GM21786 (cell line): ENCODE measurements at regions not wholly inside any gene's neighbourhood (a gene's known extent, or its start where the extent isn't known, plus 50 kb on each side); places are given as distances from the start of the nearest gene placed in this dataset.

Source experiments
- ATAC-seq: cut with Tn5 transposase; IDR thresholded peaks from one replicate; pipeline ENCODE4 v1.9.1; 2021; ENCODE audit not compliant: unreplicated experiment

DNA sequence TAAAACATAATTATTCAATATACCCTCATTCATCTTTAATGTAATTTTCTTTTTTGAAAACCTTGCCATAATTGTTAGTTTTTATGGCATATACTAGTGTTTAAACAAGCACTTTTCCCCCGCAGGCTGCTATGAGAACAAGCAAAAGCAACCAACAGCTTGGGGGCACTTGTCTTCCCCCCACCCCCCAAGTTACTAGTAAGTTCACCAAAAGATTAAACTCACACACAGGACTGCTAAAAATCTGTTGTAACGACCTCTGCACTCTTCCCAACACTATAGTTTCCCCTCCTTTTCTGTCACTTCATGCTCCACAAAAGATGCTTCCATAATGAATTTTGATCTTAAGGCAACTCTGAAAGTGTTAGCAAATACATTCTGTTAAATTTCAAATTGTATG lies 474.9 kb upstream of the SOX5 start:
- no peak for ATAC-seq

DNA sequence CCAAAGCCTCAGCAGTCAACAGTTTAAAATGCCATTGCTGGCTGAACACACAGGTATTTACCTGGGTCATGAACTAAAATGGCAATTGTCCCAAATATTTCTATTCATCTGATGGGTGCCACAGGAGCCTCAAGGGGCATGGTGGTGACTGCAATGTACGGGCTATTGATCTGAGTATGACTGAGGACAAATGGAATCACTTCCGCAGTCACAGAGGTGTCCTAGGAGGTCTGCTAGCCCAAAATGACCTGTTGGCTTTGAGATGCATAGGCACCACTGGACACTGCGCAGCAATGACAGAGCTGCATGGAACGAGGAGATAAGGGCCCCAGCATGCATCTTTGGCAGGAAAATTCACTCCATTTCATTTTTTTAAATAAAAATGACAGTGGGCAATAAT lies 474.1 kb upstream of the SOX5 start:
- no peak for ATAC-seq

DNA sequence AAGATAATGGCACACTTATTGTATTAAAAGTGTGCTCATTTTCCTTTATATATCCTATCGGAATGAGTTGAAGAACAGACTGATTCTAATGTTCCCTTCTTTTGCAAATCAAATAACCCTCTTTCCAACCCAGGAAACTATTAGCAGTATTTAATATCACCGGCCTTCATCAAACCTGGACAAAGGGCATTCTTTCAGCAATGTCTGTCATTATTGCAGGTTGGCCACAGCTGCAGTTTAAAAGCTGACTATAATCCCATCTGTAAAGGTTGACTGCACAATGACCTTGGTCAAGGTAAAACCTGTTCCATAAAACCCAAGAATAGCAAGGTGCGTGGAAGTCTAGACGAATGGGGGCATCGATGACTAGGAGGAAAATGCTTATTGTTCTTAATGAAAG lies 472.3 kb upstream of the SOX5 start:
- no peak for ATAC-seq

DNA sequence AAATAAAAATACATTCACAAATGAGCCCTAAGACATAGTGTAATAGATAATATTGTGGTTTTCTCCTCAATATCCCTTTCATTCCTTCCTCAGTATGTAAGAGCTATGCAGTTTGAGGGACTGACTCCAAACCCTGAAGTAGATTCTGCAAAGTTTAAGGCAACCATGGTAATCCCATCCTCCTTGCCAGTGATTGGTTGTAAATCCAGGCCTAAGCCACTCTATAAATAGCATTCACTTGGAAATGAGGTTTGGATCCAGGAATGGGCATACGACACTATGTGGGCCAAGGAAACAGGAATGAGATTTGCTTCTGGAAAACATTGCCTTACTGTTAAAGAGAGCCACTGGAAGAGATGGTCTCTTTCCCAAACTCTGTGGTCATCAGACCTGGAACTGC lies 468.7 kb upstream of the SOX5 start:
- ATAC-seq: no peak

DNA sequence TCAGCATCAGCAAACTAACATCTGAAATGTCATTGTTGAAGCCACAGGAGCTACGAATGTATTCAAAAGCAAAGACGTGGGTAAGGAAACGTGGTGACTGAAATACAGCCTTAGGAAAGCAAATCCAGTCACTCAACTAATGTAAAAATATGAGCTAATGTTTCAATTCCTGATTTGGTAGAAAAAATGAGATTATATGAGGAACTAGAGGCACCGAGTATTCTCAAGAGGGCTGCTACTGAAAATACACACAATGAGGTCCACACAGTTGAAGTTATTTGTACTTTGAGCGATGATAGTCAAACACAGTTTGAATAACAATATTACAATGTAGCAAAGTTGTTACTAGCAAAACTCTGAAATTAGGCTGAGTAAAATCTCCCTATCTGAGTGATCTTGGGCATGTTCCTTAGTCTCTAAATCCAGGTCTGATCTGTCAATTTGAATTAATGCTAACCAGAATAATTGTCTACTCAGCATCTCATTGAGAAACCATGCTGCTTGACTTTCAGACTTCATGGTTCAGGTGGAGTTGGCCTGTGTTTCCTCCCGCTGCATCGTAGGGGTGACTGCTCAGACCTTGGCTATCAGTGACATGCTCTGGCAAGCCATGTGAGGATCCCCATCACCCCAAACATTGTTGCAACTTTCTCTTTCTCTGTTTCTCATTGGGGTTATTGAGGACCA lies 467.1 kb upstream of the SOX5 start:
- ATAC-seq: no peak

DNA sequence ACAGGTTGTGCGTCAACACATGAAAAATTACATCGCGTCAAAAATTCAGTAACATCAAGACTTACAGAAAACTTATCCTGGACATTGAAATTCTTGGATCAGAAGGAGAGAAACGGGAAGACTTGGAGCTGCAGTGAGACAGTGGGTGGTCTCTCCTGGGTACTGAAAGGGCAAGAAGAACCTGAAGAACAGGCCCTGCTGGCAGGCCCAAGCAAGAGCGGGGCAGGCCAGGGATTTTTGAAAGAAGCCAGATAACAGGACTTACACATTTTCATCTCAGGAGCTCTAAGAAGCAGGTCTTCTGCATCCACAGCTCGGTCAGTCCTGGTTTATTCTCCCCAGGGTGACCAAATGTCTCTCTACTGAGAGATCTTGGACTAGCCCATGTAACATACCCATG lies 466.5 kb upstream of the SOX5 start:
- no peak for ATAC-seq

DNA sequence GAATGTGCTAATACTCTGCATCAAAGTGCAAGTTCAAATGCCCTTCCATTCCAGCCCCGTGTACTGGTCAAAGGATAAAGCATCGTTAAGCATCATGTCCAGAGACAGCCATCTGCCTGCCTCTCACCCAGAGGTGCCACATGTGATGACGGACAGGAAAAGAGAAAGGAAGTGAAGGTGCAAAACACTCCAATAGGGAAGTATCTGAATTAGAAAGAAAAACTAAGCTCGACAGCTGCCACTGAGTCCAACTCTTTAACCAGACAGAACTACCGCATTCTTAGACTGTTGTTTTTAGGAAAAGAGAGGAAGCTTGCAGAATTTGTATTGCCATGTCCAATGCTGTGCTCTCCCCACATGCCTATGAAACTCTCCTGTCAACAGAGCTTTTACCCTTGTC lies 465.0 kb upstream of the SOX5 start:
- ATAC-seq: no peak

DNA sequence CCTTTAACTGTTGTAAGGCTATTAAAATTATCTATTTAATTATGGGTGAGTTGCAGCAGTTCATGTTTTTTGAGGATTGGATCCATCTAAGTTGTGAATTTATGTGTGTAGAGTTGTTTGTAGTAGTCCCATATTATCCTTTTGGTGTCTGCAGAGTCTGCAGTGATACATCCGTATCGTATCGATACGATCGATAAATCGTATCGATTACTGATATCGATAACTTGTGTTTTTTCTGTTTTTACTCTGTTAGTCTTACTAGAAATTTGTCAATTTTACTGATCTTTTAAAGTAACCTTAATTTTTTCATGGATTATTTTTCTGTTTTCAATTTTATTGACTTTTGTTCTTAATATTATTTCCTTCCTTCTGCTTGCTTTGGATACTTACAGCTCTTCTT lies 462.5 kb upstream of the SOX5 start:
- no peak for ATAC-seq

DNA sequence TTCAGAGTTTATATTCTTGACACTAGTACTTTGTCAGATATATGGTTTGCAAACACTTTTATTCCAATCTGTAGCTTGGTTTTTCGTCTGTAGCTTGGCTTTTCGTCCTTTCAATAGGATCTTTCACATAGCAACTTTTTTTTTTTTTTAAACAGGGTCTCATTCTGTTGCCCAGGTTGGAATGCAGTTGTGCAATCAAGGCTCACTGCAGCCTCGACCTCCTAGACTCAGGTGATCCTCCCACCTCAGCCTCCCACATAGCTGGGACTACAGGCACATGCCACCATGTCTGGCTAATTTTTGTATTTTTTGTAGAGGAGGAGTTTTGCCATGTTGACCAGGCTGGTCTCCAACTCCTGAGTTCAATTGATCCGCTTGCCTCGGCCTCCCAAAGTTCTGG lies 460.4 kb upstream of the SOX5 start:
- ATAC-seq: no peak

DNA sequence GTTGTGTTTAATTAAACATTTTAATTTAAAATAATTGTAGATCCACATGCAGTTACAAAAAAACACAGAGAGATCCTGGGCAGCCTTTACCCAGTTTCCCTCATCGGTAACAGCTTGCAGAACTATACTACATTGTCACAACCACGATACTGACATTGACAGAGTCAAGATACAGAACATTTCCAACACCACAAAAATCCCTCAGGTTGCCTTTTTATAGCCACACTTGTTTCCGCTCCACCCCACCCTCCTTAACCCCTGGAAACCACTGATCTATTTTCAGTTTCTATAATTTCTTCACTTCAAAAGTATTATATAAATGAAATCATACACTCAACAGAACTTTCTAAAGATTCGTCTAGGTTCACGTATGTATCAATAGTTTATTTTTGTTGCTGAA lies 458.8 kb upstream of the SOX5 start:
- ATAC-seq: no peak

DNA sequence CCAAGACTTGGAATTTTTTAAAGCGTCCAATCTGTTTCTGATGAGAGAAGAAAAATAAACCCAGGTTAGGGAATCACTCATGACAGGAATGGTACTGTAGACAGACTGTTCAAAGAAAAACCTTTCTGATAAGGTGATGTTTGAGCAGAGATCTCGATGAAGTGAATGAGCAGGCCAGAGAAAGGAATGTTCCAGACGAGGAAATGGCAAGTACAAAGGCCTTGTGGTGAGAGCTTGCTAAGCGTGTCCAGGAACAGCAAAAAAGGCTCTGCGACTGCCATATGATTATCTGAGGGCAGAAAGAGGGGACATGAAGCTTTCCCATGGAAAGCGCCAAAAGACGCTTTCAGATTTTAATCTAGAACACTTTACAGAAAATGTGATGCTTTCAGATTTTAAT lies 458.4 kb upstream of the SOX5 start:
- ATAC-seq: no peak

DNA sequence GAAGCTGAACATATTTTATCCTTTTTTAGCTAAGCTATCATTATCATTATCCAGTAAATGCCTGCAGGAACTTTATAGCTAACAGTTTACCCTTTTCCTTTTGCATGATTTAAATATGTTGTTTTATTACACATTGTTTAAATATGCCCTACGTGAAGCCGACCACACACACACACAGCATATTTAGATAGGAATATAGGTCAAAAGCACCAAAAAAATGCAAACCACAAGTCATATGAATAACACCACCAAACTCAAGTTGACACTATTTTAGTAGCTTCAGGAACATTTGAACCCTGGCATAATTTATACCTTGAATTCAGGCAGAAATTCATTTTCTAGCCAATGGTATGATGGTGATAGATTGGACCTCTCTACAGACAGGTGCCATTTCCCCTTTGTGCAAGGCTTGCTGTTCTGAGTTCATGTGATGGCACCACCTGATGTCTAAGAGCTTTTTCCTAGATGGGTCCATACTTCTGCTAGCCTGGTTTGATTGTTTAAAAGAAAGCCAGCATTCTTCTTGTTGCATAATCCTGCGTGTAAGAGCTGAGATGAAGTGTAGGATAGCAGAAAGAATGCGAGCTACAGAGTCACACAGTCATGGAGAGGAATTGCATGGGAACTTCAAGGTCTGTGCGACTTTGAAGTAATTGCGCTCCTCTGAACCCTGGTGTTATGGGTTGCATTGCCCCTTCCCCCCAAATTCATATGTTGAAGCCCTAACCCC lies 454.8 kb upstream of the SOX5 start:
- ATAC-seq: no peak

DNA sequence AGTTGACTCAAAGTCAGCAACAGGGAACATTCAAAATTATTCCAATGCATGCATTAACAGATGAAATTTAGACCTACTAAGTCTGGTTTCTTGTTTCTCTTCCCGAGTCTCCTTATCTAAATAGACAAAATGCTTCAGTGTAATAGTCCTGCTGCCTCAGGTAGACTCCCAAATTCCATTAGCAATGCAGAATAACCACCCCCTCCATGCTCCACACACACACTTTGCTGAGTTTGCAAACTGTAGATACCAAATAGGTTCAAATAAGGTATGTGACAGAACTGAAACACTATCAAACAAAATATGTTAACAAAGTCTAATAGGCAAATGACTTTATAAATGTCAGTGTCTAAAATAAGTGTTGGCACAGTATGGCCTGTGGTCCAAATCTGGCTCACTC lies 451.1 kb upstream of the SOX5 start:
- ATAC-seq: no peak

DNA sequence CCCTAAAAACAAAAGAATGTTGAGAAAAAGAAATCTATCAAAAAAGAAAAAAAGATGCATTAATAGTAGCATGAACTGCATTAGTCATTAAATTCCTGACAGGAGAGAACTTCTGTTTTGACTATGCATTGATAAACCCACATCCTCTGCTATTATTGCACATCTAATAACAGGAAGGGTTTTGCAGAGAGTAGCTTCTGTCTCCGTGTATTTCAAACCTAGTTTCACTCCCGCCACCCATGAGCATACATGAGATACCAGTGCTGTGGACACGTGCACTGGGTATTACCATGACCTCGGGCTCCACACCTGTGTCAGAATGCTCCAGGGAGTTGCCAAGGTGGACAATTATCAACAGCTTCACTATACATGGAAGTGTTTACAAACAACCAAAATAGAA lies 449.1 kb upstream of the SOX5 start:
- ATAC-seq: no peak

DNA sequence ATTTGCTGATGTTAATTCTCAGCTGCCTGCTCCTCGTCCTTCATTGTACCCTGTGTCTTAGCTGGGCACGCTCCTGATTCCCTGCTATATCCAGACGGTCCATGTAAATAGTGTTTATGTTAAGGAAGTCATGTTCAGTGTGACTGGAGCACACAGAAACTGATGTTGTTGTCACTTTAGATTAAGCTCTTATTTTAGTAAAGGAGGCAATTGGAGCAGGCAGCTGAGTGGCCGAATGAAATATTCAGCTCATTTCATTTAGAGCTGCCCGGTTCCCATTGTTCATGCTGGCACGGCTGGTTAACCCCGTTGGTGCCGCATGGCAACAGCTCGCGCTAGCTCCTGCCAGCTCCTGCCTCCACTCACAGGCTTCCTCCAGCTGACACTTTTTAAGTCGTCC lies 446.8 kb upstream of the SOX5 start:
- no peak for ATAC-seq

DNA sequence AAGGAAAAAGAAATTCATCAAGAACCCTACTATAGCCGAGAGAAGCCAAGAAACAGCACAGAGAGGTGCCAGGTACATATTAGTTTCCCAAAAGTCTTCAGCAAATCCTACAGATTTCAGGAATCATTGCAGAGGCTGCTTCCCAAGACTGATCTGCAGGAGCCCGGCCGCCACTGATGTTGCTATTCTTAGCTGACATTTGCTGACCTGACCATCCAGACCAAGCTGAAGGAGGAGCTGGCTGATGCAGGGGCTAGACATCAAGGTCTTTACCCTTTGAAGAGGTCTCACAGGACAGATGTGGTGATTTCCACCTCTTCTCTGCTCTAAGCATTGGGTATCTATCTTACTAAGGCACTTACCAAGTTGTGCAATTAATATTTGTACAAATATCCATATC lies 444.8 kb upstream of the SOX5 start:
- ATAC-seq: no peak

DNA sequence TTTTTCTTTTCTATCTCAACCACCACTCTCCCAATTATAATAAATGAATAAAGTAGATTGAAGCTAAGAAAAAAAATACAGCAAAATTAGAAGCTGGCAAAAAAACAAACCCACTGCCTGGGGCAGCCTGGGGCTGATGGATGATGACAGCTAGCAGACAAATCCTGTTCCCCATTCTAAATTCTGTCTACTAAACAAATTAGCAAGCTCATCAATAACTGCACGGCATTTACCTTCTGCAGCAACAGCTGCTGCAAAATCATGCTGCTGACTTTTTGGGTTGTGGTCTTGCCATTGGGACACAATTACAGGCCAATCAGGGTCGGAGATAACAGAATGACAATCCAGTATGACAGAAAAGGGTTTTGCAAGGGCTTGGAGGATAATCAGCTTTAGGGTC lies 443.6 kb upstream of the SOX5 start:
- ATAC-seq: no peak

DNA sequence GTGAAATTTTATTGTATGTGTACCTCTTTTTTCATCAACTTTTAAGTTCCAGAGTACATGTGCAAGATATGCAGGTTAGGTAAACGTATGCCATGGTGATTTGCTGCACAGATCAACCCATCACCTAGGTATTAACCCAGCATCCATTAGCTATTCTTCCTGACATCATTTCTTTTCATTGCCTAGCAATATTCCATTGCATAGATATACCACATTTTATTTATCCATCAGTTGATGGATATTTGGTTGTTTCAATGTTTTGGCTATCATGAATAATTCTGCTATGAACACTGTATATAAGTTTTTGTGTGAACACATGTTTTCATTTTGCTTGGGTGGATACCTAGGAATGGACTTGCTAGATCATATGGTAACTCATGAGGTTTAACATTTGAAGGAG lies 439.9 kb upstream of the SOX5 start:
- ATAC-seq: no peak

DNA sequence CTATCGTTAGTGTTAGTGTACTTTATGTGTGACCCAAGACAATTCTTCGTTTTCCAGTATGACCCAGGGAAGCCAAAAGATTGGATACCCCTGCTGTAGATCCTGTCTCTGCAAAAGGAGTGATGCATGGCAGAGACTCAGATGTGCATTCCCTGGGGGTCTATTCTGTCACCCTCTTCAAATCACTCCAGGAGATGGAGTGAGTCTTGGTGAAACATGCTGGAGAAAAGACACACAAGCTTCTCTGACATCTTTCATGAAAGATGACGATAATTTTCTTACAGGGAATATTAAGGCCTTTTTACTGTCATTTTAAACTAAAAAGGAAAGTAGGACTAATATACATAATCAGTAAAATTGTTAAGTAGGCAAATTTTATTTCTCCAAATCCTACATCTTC lies 437.9 kb upstream of the SOX5 start:
- no peak for ATAC-seq

DNA sequence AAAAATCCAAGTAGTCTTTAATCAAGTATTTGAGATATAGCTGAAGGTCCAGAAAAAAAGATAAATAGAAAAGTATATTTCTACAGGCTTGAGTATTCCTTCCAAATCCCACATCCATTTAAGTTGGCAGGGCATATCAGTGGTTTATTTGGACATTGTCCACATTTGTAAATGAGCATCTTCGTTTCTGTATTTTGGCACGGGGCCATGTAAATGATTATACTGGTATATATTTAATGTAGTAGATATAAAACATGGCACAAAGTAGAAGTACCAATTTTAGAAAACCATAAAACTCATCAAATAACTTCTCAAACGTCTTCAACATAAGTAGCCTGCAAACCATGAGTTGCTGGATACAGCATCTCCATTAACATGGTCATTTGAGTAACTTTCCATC lies 437.4 kb upstream of the SOX5 start:
- no peak for ATAC-seq

DNA sequence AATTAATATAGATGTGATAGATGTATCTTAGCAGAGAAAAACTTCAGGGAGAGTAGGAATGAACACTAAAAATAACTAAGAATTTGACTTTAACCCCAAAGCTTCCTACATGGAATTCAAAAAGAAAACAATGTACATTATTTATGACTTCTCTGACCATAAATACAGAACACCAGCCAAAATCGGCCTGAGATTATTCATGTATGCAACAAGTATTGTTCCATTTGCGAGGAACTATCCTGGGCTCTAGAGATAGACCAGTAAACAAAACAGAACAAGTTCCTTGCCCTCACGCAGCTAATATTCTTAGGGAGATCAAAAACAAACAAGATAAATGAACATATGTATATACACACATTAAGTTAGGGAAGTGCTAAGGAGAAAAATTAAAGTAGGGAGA lies 432.3 kb upstream of the SOX5 start:
- ATAC-seq: no peak

DNA sequence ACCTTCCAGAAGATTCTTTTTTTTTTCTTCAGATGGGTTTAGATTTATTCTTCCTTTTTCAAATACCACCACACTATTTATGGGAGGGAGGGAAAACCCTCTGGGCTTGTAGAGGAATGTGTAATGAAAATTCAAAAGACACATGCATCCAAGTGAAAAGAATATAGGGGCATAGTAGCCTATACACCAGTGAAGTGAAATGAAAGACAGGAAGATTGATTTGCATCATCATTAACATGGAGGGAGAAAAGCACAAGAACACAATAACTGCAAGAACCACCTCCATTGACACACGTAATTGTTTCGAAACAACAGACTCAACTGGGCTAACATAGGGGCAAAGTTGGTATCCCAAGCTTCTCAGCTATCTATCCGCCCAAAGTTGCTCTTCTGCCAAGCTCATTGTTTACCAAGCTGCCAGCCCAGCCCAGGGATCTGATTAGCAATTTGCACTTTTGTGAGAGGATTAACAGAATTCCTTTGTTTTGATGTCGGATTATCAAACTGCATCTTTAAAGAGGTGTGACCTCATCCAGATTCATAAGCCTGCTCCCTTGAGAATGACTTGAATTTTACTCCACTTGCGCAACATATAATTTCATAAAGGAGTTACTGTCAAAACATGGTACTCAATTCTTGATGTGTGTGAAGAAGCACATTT lies 430.5 kb upstream of the SOX5 start:
- no peak for ATAC-seq

DNA sequence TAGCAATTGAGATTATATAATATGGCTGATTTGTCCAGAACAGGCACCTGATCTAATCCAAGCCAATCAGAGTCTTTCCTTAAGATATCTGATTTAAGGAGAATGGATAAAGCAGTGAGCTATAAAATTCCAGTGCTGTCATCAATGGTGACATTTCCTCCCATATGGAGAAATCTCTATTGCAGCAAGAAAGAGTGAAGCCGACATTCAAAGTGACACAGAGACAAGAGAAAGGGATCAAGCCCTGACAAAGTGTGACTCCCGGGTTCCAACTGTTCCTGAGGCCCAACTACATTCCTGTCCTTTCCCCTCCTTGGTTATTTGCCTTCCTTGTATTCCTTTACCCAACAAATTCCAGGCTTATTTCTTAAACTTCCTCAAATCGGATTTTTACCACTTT lies 430.0 kb upstream of the SOX5 start:
- no peak for ATAC-seq
